HS-27A (cell line): ENCODE measurements at regions not wholly inside any gene's neighbourhood (a gene's known extent, or its start where the extent isn't known, plus 50 kb on each side); places are given as distances from the start of the nearest gene placed in this dataset.

Experiments
- DNase-seq: peaks from one replicate; pipeline ENCODE4 v3.0.0-alpha.2; 2012; ENCODE audit warnings: low read depth, missing footprints

DNA sequence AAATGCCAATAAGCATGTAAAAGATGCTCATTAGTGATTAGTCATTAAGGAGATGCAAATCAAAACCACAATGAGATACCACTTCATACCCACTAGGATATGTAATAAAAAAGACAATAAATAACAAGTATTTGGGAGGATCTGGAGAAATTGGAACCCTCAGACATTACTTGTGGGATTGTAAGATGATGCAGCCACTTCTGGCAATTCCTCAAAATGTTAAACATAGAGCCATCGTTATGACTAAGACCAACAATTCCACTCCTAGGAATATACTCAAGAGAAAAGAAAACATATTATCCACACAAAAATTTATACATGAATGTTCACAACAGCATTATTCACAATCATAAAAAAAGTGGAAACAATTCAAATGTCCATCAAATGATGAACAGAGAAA lies 336.2 kb upstream of the PMFBP1 start:
- no peak for DNase-seq

- DNase-seq, result no peak
Observed at GRCh38 chr16:72502594-72503005, 330.6 kb upstream of the PMFBP1 start.

GRCh38 chr16:72501739-72502593 lies 330.0 kb upstream of the PMFBP1 start:
- DNase-seq, result peak; percentile 53

GRCh38 chr16:72500545-72500944 lies 328.6 kb upstream of the PMFBP1 start:
- DNase-seq, result no peak

GRCh38 chr16:72493716-72494415 lies 321.9 kb upstream of the PMFBP1 start:
- peak; percentile 64 for DNase-seq

- no peak for DNase-seq
Observed at GRCh38 chr16:72487283-72487682, 315.3 kb upstream of the PMFBP1 start.

- no peak for DNase-seq
Observed at GRCh38 chr16:72482695-72483094, 310.7 kb upstream of the PMFBP1 start.

- no peak for DNase-seq
Observed at GRCh38 chr16:72481419-72481818, 309.5 kb upstream of the PMFBP1 start.

GRCh38 chr16:72480911-72481310 lies 309.0 kb upstream of the PMFBP1 start:
- DNase-seq, result no peak

DNA sequence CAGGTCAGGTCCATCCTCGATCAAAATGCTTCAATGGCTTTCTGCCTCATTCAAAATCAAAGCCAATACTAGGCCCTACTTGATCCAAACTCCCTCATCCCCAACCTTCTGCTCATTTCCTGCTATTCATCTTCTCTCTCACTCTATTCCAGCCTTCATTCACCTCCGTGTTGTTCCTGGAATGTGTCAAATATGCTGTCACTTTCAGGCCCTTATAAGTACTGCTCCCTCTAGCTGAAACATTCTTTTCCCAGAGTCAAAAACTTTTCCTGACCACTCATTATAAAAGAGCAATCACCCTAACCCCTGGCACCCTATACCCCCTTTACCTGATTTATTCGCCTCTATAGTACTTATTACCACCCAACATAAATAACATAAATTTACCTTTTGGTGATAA lies 303.7 kb upstream of the PMFBP1 start:
- DNase-seq, result no peak

DNA sequence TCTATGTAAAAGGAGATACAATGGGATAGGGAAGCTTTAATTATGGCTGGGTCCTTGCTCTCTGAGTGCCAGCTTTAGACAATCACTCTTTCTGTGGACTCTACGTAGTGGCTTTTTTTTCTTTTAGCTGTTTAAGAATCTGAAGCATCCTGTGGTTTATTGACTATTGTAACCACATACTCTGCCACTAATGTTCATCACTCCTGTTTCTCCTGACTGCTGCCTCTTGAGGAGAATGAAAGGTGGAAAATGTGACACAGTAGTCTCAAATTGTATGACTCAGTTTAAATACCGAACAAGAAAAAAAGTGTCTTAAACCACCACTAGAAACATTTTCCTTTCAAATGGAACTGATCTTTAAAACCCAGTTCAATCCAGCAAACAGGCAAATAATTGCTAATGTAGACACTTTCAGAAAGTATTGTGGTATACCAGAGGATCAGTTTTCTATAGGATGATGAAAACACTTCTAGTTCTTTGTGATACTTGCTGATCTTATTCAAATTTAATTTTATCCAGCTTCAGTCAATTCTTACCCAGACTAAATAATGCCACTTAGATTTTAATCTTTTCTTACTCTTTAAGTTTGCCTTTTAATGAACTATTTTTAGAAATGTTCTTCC lies 302.7 kb upstream of the PMFBP1 start:
- peak; percentile 79 for DNase-seq

DNA sequence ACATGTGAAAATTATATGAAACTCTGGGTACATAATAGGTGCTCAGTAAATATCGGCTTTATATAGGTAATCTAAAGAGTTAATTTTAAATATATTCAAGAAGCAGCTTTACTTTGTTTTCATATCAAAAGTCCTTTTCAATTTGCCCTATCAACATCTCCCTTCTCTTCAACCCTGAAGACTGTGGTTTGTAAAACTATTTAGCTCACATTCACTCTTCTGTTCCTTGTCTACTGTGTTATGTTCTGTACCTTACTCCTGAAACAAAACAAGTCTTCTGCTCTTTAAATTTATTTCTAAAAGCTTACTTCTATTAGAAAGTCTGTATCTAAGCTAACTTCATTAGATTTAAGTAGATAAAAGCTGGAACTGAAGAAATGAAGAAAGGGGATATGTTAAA lies 301.7 kb upstream of the PMFBP1 start:
- no peak for DNase-seq

DNA sequence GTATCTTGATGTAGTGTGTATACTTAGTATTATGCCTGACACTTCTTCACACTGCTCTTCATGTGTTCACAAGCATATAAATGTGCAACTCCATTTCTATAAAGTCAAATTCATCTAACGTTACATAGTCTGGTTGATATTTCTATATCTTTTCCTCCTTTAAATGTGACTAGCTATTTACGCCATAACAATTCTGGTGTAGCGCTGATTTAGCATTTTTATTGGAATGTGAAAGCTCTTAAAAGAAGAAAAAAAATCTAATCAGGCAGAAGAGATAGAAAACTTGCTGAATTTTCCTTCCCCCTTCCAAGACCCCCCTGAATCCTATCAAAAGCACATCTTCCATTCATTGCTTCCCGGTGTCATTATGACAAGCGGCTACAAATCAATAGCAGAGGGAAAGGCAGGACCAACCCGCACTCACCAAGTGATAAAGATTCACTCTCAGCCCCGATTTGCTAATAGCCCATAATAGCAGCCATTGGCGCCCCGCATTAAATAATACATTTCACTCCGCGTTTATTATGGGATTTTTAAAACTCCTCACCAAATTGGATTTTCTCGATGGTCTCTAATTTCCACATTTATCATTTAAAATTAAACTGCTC lies 299.5 kb upstream of the PMFBP1 start:
- DNase-seq, result no peak

DNA sequence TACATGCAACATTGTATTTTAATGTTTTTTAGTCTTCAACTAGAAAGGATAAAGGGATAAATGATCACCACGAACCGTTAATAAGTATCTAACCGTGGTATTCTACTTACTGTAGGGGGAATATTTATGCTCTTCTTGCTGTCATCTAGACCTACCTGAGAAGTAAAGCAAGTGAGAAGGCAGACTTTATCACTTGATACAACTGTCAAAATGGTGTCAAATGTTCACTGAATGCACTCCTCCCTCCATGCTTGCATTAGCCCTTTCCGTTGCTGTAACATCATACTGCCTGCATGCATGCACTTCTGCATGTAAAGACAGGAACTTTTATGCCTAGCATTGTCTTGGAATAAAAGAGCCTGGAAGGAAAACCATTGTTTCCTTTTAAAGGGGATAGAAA lies 298.6 kb upstream of the PMFBP1 start:
- no peak for DNase-seq

GRCh38 chr16:72469932-72470331 lies 298.0 kb upstream of the PMFBP1 start:
- no peak for DNase-seq

- DNase-seq, result no peak
Observed at GRCh38 chr16:72468582-72468981, 296.6 kb upstream of the PMFBP1 start.

- no peak for DNase-seq
Observed at GRCh38 chr16:72467157-72467759, 295.3 kb upstream of the PMFBP1 start.

DNA sequence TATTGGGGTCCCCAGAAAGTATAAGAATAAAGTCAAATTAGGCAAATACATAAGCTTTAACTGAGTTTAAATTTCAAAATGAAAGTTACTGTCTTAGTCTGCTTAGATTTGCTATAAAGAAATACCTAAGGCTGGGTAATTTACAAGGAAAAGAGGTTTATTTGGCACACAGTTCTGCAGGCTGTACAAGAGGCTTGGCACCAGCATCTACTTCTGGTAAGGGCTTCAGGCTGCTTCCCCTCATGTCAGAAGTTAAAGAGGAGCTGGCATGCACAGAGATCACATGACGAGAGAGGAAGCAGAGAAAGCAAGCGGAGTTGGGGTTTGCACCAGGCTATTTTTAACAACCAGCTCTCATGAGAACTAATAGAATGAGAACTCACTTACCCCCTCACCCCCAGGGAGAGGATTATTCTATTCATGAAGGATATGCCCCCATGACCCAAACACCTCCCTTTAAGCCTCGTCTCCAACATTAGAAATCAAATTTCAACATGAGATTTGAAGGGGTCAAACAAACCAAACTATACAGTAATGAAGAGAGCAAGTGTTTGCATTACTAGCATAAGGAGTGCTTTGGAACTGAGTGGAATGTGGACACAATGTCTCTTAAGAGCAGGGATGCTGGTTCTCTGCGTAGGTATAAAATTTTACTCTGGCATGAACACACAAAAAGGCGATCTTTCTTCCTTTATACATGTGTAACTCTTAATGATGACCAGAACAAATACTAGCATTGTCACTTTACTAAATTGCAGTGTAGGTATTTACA lies 292.8 kb upstream of the PMFBP1 start:
- DNase-seq, result no peak

DNA sequence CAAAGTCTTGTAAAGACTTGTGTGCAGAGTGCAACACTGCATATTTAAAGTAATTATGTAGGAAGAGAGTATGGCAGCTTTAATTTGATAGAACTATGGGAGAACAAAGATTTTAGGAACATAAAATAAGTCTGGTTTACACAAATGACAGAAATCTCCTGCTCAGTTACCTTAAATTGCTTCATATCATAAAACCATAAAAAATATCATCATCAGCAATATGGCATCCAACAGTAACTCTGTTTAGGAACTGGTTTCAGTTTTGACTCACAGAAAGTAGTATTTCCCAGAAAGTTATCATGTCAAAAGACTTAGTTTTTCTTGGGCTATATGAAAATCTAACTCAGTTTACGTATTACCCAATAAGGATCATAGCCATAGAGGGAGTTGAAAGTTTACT lies 292.1 kb upstream of the PMFBP1 start:
- DNase-seq, result no peak

DNA sequence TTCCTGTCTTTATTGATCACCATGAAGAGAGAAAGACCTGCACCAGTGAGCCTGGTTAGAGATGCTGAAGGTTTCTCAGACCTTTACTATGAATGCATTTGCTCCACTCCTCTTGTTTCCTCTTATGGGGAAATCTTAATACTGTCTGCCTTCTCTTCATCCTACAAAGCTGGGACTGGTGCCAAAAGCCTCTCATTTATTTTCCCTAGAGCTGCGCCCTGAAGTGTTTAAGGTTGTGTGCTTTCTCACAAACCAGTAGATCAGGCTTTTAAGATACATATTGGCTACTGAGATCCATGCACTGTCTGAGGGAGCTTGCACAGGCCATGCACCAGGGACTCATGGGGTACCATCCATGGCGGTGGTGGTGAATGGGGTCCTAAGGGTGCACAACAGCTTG lies 286.1 kb upstream of the PMFBP1 start:
- no peak for DNase-seq

- no peak for DNase-seq
Observed at GRCh38 chr16:72457243-72457940, 285.4 kb upstream of the PMFBP1 start.
